ENCODE measurements at regions not wholly inside any gene's neighbourhood (a gene's known extent, or its start where the extent isn't known, plus 50 kb on each side); places are given as distances from the start of the nearest gene placed in this dataset.

DNA sequence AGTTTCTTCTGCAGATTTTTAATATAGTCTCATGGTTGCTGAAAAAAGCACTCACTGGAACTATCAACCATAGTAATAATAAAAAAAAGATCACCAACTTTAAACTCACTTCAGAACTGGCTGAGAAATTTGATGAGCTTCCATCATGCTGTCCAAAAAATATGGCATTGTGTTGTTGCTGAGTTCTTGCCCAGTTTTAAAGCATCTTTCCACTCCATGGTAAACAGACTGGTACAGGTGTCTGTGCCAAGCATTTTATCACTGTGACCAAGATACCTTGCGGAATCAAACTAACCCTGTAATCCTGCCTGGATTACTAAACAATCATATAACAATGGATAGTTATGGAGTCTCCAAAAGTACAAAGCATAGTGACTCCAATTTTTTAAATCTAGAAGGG is 360.3 kb upstream of the NOCT start:
- no peaks in the 10 kb centered on the region for H3K27me3 ChIP-seq (ENCODE audit: control insufficient read depth, insufficient read depth, low read length)
- TF ChIP-seq, protein P1, sequence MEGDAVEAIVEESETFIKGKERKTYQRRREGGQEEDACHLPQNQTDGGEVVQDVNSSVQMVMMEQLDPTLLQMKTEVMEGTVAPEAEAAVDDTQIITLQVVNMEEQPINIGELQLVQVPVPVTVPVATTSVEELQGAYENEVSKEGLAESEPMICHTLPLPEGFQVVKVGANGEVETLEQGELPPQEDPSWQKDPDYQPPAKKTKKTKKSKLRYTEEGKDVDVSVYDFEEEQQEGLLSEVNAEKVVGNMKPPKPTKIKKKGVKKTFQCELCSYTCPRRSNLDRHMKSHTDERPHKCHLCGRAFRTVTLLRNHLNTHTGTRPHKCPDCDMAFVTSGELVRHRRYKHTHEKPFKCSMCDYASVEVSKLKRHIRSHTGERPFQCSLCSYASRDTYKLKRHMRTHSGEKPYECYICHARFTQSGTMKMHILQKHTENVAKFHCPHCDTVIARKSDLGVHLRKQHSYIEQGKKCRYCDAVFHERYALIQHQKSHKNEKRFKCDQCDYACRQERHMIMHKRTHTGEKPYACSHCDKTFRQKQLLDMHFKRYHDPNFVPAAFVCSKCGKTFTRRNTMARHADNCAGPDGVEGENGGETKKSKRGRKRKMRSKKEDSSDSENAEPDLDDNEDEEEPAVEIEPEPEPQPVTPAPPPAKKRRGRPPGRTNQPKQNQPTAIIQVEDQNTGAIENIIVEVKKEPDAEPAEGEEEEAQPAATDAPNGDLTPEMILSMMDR (IDR thresholded peaks at IDR 0.05; ENCODE audit: low read depth, low read length) = no peak
- no peak overlapping the region for H3K4me3 ChIP-seq (ENCODE audit: low read depth, low read length)
- ChIA-PET POLR2A (no interaction called here), CTCF (interaction anchor here (1.2 kb wide), 1 partner anchor 25 kb away, joined by 3 read pairs; no protein-coding TSS in a partner anchor)
- H3K9me3 ChIP-seq (ENCODE audit: control insufficient read depth, insufficient read depth, low read length) = no peaks in the 10 kb centered on the region
- no peak overlapping the region for H3K27ac ChIP-seq (ENCODE audit: low read depth, low read length)
- DNase-seq (ENCODE audit: low read depth, low spot score) = no peak

DNA sequence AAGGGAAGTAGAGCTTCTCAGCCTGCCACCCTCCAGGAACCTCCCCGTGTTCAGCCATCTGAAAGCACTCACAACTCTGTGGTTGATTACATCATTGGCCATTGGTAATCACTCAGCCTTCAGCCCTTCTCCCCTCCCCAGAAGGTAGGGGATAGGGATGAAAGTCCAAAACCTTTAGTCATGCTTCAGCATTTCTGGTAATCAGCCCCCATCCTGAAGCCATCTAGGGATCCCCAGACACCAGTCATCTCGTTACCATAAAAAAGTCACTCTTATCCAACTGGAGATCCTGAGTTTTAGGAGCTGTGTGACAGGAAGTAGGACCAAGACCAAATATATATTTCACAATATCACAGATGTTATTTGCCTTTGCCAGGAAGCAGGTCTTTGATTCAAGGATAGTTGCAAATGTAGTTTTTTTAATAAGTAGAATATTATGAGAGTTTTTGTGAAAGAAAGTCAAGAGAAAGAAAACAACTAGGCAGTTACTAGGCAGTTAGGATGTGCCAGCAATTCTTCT is 364.6 kb upstream of the NOCT start:
- peak; percentile 20 for DNase-seq (ENCODE audit: low read depth, low spot score)
- Histone ChIP-seq H3K9me3 (ENCODE audit: control insufficient read depth, insufficient read depth, low read length) (no peaks in the 10 kb centered on the region), H3K27ac (ENCODE audit: low read depth, low read length) (no peak overlapping the region), H3K27me3 (ENCODE audit: control insufficient read depth, insufficient read depth, low read length) (no peaks in the 10 kb centered on the region), H3K4me3 (ENCODE audit: low read depth, low read length) (no peak overlapping the region)
- ChIA-PET POLR2A (no interaction called here), CTCF (no interaction called here)
- TF ChIP-seq, protein P1 (IDR thresholded peaks at IDR 0.05; ENCODE audit: low read depth, low read length) = no peak

DNA sequence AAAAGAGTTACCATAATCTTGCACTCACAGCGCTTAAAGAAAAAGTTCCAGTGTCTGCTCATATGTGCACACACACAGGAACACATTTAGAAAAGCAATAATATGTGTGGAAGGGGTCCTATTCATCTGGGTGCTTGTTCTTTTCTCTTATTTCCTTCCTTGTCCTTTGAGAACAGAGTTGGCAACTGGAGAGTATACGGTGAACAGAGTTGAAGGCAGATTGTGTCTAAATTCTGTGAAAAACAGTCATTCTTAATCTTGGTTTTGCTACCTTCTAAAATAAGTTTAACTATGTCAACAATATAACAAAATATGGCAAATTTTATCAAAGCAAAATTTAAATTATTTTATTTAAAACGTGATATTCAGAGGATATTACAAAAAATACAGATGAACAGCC is 365.1 kb upstream of the NOCT start:
- no peaks in the 10 kb centered on the region for H3K27me3 ChIP-seq (ENCODE audit: control insufficient read depth, insufficient read depth, low read length)
- CTCF ChIA-PET = no interaction called here
- H3K4me3 ChIP-seq (ENCODE audit: low read depth, low read length) = no peak overlapping the region
- H3K9me3 ChIP-seq (ENCODE audit: control insufficient read depth, insufficient read depth, low read length) = no peaks in the 10 kb centered on the region
- TF ChIP-seq, protein P1 (IDR thresholded peaks at IDR 0.05; ENCODE audit: low read depth, low read length) = no peak
- POLR2A ChIA-PET = no interaction called here
- no peak for DNase-seq (ENCODE audit: low read depth, low spot score)
- no peak overlapping the region for H3K27ac ChIP-seq (ENCODE audit: low read depth, low read length)

DNA sequence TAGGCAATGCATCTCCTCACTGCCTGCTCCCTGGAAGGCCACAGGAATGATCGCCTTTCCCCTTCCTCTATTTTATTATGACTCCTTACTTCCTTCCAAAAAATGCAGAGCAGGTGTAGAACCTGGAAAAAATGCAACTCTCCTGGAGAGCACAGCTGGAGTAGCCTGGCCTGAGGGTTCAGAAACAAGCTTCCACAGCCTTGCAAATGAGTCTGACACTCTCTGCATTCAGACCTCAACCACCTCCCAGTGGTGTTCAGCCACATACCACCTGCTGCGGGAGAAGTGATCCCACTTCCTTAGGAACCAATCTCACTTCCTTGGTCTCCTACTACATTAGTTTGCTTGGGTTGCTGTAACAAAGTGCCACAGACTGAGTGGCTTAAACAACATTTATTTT is 368.1 kb upstream of the NOCT start:
- Histone ChIP-seq H3K9me3 (ENCODE audit: control insufficient read depth, insufficient read depth, low read length) (no peaks in the 10 kb centered on the region), H3K27me3 (ENCODE audit: control insufficient read depth, insufficient read depth, low read length) (no peaks in the 10 kb centered on the region), H3K4me3 (ENCODE audit: low read depth, low read length) (no peak overlapping the region), H3K27ac (ENCODE audit: low read depth, low read length) (no peak overlapping the region)
- ChIA-PET CTCF (no interaction called here), POLR2A (no interaction called here)
- no peak for DNase-seq (ENCODE audit: low read depth, low spot score)
- TF ChIP-seq, protein P1 (IDR thresholded peaks at IDR 0.05; ENCODE audit: low read depth, low read length) = no peak

DNA sequence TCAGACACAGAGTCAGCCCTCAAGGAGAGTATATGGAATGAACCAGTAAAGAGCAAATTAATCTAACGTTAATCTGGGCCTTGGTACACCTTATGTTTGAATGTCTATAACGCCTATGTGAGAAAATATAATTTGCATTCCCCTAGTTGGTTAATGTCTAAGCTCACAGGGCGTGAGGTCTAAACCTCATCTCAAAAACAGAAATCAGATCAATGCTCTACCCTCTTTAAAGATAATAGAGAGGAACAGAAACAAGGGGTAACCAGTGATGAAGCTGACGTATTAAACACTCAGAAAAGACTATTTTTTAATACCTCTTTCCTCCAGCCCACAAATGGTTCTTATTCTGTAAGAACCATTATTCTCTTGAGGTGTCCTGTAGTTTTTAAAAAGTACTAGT is 369.2 kb upstream of the NOCT start:
- Histone ChIP-seq H3K4me3 (ENCODE audit: low read depth, low read length) (no peak overlapping the region), H3K27me3 (ENCODE audit: control insufficient read depth, insufficient read depth, low read length) (no peaks in the 10 kb centered on the region), H3K27ac (ENCODE audit: low read depth, low read length) (no peak overlapping the region), H3K9me3 (ENCODE audit: control insufficient read depth, insufficient read depth, low read length) (no peaks in the 10 kb centered on the region)
- ChIA-PET POLR2A (no interaction called here), CTCF (no interaction called here)
- no peak for DNase-seq (ENCODE audit: low read depth, low spot score)
- TF ChIP-seq, protein P1 (IDR thresholded peaks at IDR 0.05; ENCODE audit: low read depth, low read length) = no peak
